ENCODE measurements at regions not wholly inside any gene's neighbourhood (a gene's known extent, or its start where the extent isn't known, plus 50 kb on each side); places are given as distances from the start of the nearest gene placed in this dataset.
"Not testable (repeated sequence)": the region's sequence is repeated elsewhere in the genome, so short reads cannot be mapped to it uniquely, and the experiment has no call there.

GRCh38 chr1:56255516-56256152, 323.7 kb downstream of the PLPP3 start:
- WGBS (ENCODE audit: insufficient coverage, insufficient read length), result no CpG with 5 or more reads among the region's 5 CpGs

GRCh38 chr1:56254130-56254529, 325.2 kb downstream of the PLPP3 start:
- Histone ChIP-seq H3K27me3 (ENCODE audit: control insufficient read depth, insufficient read depth, low read length) (no peaks in the 10 kb centered on the region), H3K36me3 (ENCODE audit: control insufficient read depth, insufficient read depth, low read length) (no peaks in the 10 kb centered on the region), H3K4me3 (ENCODE audit: low read length) (no peak overlapping the region), H3K4me1 (ENCODE audit: control insufficient read depth, insufficient read depth, low read length) (no peaks in the 10 kb centered on the region), H3K9me3 (ENCODE audit: control insufficient read depth, insufficient read depth, low read length) (no peaks in the 10 kb centered on the region), H3K27ac (ENCODE audit: low read length) (no peak overlapping the region)
- no CpG with 5 or more reads among the region's 2 CpGs for WGBS (ENCODE audit: insufficient coverage, insufficient read length)
- no peak for DNase-seq (ENCODE audit: low read depth, low spot score)

More at GRCh38 chr1:56255516-56256152, 323.7 kb downstream of the PLPP3 start:
- no peaks in the 10 kb centered on the region for H3K36me3 ChIP-seq (ENCODE audit: control insufficient read depth, insufficient read depth, low read length)
- H3K27me3 ChIP-seq (ENCODE audit: control insufficient read depth, insufficient read depth, low read length), result no peaks in the 10 kb centered on the region
- H3K4me1 ChIP-seq (ENCODE audit: control insufficient read depth, insufficient read depth, low read length), result no peaks in the 10 kb centered on the region
- H3K9me3 ChIP-seq (ENCODE audit: control insufficient read depth, insufficient read depth, low read length), result no peaks in the 10 kb centered on the region
- no peak overlapping the region for H3K4me3 ChIP-seq (ENCODE audit: low read length)
- no peak overlapping the region for H3K27ac ChIP-seq (ENCODE audit: low read length)
- DNase-seq (ENCODE audit: low read depth, low spot score), result no peak

GRCh38 chr1:56250809-56251208, 328.6 kb downstream of the PLPP3 start:
- DNase-seq (ENCODE audit: low read depth, low spot score), result no peak
- no CpG with 5 or more reads among the region's 1 CpG for WGBS (ENCODE audit: insufficient coverage, insufficient read length)
- no peaks in the 10 kb centered on the region for H3K4me1 ChIP-seq (ENCODE audit: control insufficient read depth, insufficient read depth, low read length)
- H3K36me3 ChIP-seq (ENCODE audit: control insufficient read depth, insufficient read depth, low read length), result no peaks in the 10 kb centered on the region
- no peak overlapping the region for H3K27ac ChIP-seq (ENCODE audit: low read length)
- H3K9me3 ChIP-seq (ENCODE audit: control insufficient read depth, insufficient read depth, low read length), result no peaks in the 10 kb centered on the region
- no peaks in the 10 kb centered on the region for H3K27me3 ChIP-seq (ENCODE audit: control insufficient read depth, insufficient read depth, low read length)
- H3K4me3 ChIP-seq (ENCODE audit: low read length), result no peak overlapping the region

GRCh38 chr1:56249234-56249633, 330.1 kb downstream of the PLPP3 start:
- DNase-seq (ENCODE audit: low read depth, low spot score), result no peak
- no peaks in the 10 kb centered on the region for H3K27me3 ChIP-seq (ENCODE audit: control insufficient read depth, insufficient read depth, low read length)
- WGBS (ENCODE audit: insufficient coverage, insufficient read length), result no CpG with 5 or more reads among the region's 2 CpGs

GRCh38 chr1:56248138-56248537, 331.2 kb downstream of the PLPP3 start:
- DNase-seq (ENCODE audit: low read depth, low spot score), result no peak
- Histone ChIP-seq H3K27me3 (ENCODE audit: control insufficient read depth, insufficient read depth, low read length) (no peaks in the 10 kb centered on the region), H3K27ac (ENCODE audit: low read length) (no peak overlapping the region), H3K4me1 (ENCODE audit: control insufficient read depth, insufficient read depth, low read length) (no peaks in the 10 kb centered on the region), H3K36me3 (ENCODE audit: control insufficient read depth, insufficient read depth, low read length) (no peaks in the 10 kb centered on the region), H3K9me3 (ENCODE audit: control insufficient read depth, insufficient read depth, low read length) (no peaks in the 10 kb centered on the region), H3K4me3 (ENCODE audit: low read length) (no peak overlapping the region)
- no CpG with 5 or more reads among the region's 1 CpG for WGBS (ENCODE audit: insufficient coverage, insufficient read length)

More at GRCh38 chr1:56249234-56249633, 330.1 kb downstream of the PLPP3 start:
- no peak overlapping the region for H3K27ac ChIP-seq (ENCODE audit: low read length)
- H3K36me3 ChIP-seq (ENCODE audit: control insufficient read depth, insufficient read depth, low read length), result no peaks in the 10 kb centered on the region
- no peaks in the 10 kb centered on the region for H3K9me3 ChIP-seq (ENCODE audit: control insufficient read depth, insufficient read depth, low read length)
- no peaks in the 10 kb centered on the region for H3K4me1 ChIP-seq (ENCODE audit: control insufficient read depth, insufficient read depth, low read length)
- no peak overlapping the region for H3K4me3 ChIP-seq (ENCODE audit: low read length)

GRCh38 chr1:56246726-56247125, 332.6 kb downstream of the PLPP3 start:
- H3K4me1 ChIP-seq (ENCODE audit: control insufficient read depth, insufficient read depth, low read length); H3K27me3 ChIP-seq (ENCODE audit: control insufficient read depth, insufficient read depth, low read length); H3K4me3 ChIP-seq (ENCODE audit: low read length); H3K36me3 ChIP-seq (ENCODE audit: control insufficient read depth, insufficient read depth, low read length); H3K27ac ChIP-seq (ENCODE audit: low read length); H3K9me3 ChIP-seq (ENCODE audit: control insufficient read depth, insufficient read depth, low read length); DNase-seq (ENCODE audit: low read depth, low spot score): not testable (repeated sequence)
- WGBS (ENCODE audit: insufficient coverage, insufficient read length), result no CpG with 5 or more reads among the region's 2 CpGs

GRCh38 chr1:56240400-56240799, 339.0 kb downstream of the PLPP3 start:
- no CpG with 5 or more reads among the region's 1 CpG for WGBS (ENCODE audit: insufficient coverage, insufficient read length)
- Histone ChIP-seq H3K4me3 (ENCODE audit: low read length) (no peak overlapping the region), H3K36me3 (ENCODE audit: control insufficient read depth, insufficient read depth, low read length) (no peaks in the 10 kb centered on the region), H3K4me1 (ENCODE audit: control insufficient read depth, insufficient read depth, low read length) (no peaks in the 10 kb centered on the region), H3K27ac (ENCODE audit: low read length) (no peak overlapping the region), H3K27me3 (ENCODE audit: control insufficient read depth, insufficient read depth, low read length) (no peaks in the 10 kb centered on the region), H3K9me3 (ENCODE audit: control insufficient read depth, insufficient read depth, low read length) (no peaks in the 10 kb centered on the region)
- no peak for DNase-seq (ENCODE audit: low read depth, low spot score)

GRCh38 chr1:56237491-56238064, 341.8 kb downstream of the PLPP3 start:
- Histone ChIP-seq H3K9me3 (ENCODE audit: control insufficient read depth, insufficient read depth, low read length) (no peaks in the 10 kb centered on the region), H3K4me3 (ENCODE audit: low read length) (no peak overlapping the region), H3K4me1 (ENCODE audit: control insufficient read depth, insufficient read depth, low read length) (no peaks in the 10 kb centered on the region), H3K36me3 (ENCODE audit: control insufficient read depth, insufficient read depth, low read length) (no peaks in the 10 kb centered on the region), H3K27me3 (ENCODE audit: control insufficient read depth, insufficient read depth, low read length) (no peaks in the 10 kb centered on the region), H3K27ac (ENCODE audit: low read length) (no peak overlapping the region)
- no CpG with 5 or more reads among the region's 4 CpGs for WGBS (ENCODE audit: insufficient coverage, insufficient read length)
- DNase-seq (ENCODE audit: low read depth, low spot score), result no peak

DNA sequence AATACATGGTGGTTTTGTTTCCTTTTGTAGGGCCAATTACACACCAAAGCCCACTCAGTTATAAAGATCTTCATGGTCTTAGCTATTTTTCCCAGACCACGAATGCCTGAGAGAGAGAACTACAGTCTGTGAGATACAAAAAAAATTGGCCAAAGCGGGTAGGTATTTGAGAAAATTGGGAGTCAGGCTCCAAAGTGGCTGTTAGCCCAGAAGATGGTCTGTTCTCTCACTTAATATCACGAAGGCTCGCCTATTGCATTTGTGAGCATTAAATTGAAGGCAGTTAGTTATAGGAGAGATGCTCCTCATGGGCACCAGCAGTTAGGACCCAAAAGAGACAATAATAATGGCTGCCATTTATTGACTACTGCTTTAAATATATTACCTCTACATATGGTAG, 342.7 kb downstream of the PLPP3 start:
- DNase-seq (ENCODE audit: low read depth, low spot score), result no peak
- H3K27me3 ChIP-seq (ENCODE audit: control insufficient read depth, insufficient read depth, low read length), result no peaks in the 10 kb centered on the region
- no peak overlapping the region for H3K27ac ChIP-seq (ENCODE audit: low read length)
- no peaks in the 10 kb centered on the region for H3K4me1 ChIP-seq (ENCODE audit: control insufficient read depth, insufficient read depth, low read length)
- H3K4me3 ChIP-seq (ENCODE audit: low read length), result no peak overlapping the region
- no peaks in the 10 kb centered on the region for H3K36me3 ChIP-seq (ENCODE audit: control insufficient read depth, insufficient read depth, low read length)
- H3K9me3 ChIP-seq (ENCODE audit: control insufficient read depth, insufficient read depth, low read length), result no peaks in the 10 kb centered on the region
- WGBS (ENCODE audit: insufficient coverage, insufficient read length), result no CpG with 5 or more reads among the region's 4 CpGs

- Histone ChIP-seq H3K9me3 (ENCODE audit: control insufficient read depth, insufficient read depth, low read length) (no peaks in the 10 kb centered on the region), H3K4me3 (ENCODE audit: low read length) (no peak overlapping the region), H3K4me1 (ENCODE audit: control insufficient read depth, insufficient read depth, low read length) (no peaks in the 10 kb centered on the region), H3K27ac (ENCODE audit: low read length) (no peak overlapping the region), H3K36me3 (ENCODE audit: control insufficient read depth, insufficient read depth, low read length) (no peaks in the 10 kb centered on the region), H3K27me3 (ENCODE audit: control insufficient read depth, insufficient read depth, low read length) (no peaks in the 10 kb centered on the region)
- DNase-seq (ENCODE audit: low read depth, low spot score), result no peak
- no CpG with 5 or more reads among the region's 2 CpGs for WGBS (ENCODE audit: insufficient coverage, insufficient read length)
Measured at GRCh38 chr1:56235909-56236510, 343.4 kb downstream of the PLPP3 start.

DNA sequence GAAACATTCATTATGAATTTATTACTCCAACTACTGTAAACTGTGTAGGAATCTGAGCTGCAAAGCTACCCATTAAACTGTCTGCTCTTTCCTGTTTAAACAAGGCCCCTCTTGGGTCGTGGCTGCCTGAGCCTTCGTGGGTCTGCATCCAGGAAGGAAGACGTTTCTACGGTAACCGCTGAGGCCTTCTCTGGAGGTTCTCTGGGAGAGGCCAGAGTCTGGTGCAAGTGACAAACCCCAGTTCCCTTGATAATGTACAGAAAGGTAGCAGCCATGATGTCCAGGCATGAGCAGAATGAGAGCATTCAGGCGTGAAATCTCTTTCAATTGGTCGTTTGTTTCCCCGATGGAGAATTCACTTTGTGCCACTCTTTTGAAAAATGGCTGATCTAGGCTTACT, 350.2 kb downstream of the PLPP3 start:
- no peaks in the 10 kb centered on the region for H3K27me3 ChIP-seq (ENCODE audit: control insufficient read depth, insufficient read depth, low read length)
- H3K36me3 ChIP-seq (ENCODE audit: control insufficient read depth, insufficient read depth, low read length), result no peaks in the 10 kb centered on the region
- no peak for DNase-seq (ENCODE audit: low read depth, low spot score)
- no CpG with 5 or more reads among the region's 8 CpGs for WGBS (ENCODE audit: insufficient coverage, insufficient read length)
- H3K4me1 ChIP-seq (ENCODE audit: control insufficient read depth, insufficient read depth, low read length), result no peaks in the 10 kb centered on the region
- H3K9me3 ChIP-seq (ENCODE audit: control insufficient read depth, insufficient read depth, low read length), result no peaks in the 10 kb centered on the region
- H3K4me3 ChIP-seq (ENCODE audit: low read length), result no peak overlapping the region
- H3K27ac ChIP-seq (ENCODE audit: low read length), result no peak overlapping the region
